PC-9 (cell line): ENCODE measurements at regions not wholly inside any gene's neighbourhood (a gene's known extent, or its start where the extent isn't known, plus 50 kb on each side); places are given as distances from the start of the nearest gene placed in this dataset.
"Not testable (repeated sequence)": the region's sequence is repeated elsewhere in the genome, so short reads cannot be mapped to it uniquely, and the experiment has no call there.

ENCODE experiments used
- BruUV-seq: library from RNA; stranded (reverse); fragments of 400-500 nt; replicated peaks from 2 replicates; lab custom pipeline; 2021; lab: Mats Ljungman, UMichigan
- CTCF ChIA-PET: fragments of 300-600 bp; sonication (Branson Sonifier 250); formaldehyde crosslinking; loops from one replicate; lab custom pipeline; 2022; ENCODE audit warnings: antibody characterized with exemption; lab: Charles Lee
- POLR2A ChIA-PET: fragments of 300-600 bp; sonication (Branson Sonifier 250); formaldehyde crosslinking; loops from one replicate; lab custom pipeline; 2022; ENCODE audit warnings: antibody characterized with exemption; ENCODE audit not compliant: unreplicated experiment; lab: Charles Lee
- DNase-seq, 2 experiments: peaks; one replicate each; pipeline versions ENCODE4 v3.0.0 to v3.0.0-alpha.2; 2015 to 2022; ENCODE audit warnings: mixed read lengths in 1 of 2
- H2AFZ ChIP-seq: fragments of 200-600 bp; sonication (generic); 2 replicates; pipeline ENCODE4 v1.8.1; 2017; ENCODE audit warnings: antibody characterized with exemption
- H3F3A ChIP-seq: fragments of 200-600 bp; sonication (generic); 2 replicates; pipeline ENCODE4 v1.8.1; 2017; ENCODE audit warnings: antibody characterized with exemption, mild to moderate bottlenecking, low read depth; ENCODE audit not compliant: insufficient read depth
- H3K27ac ChIP-seq: fragments of 200-600 bp; sonication (generic); 2 replicates; pipeline ENCODE4 v1.6.1; 2016; ENCODE audit warnings: mixed run types
- H3K27me3 ChIP-seq: fragments of 200-600 bp; sonication (generic); 2 replicates; pipeline ENCODE4 v1.6.1; 2016; ENCODE audit warnings: low read depth, mixed run types; ENCODE audit not compliant: insufficient read depth
- H3K36me3 ChIP-seq: fragments of 200-600 bp; sonication (generic); 2 replicates; pipeline ENCODE4 v1.6.1; 2016; ENCODE audit warnings: low read depth, mixed run types
- H3K4me1 ChIP-seq: fragments of 200-600 bp; sonication (generic); replicated peaks from 2 replicates; pipeline ENCODE4 v1.6.1; 2016; ENCODE audit warnings: mixed run types; ENCODE audit not compliant: insufficient read depth
- H3K4me2 ChIP-seq: fragments of 200-600 bp; sonication (generic); 2 replicates; pipeline ENCODE4 v1.6.1; 2017; ENCODE audit warnings: mixed run types
- H3K4me3 ChIP-seq: fragments of 200-600 bp; sonication (generic); 2 replicates; pipeline ENCODE4 v1.6.1; 2016; ENCODE audit warnings: mixed run types
- H3K79me2 ChIP-seq: fragments of 200-600 bp; sonication (generic); 2 replicates; pipeline ENCODE4 v1.6.1; 2017; ENCODE audit warnings: low read depth, mixed run types
- H3K9me2 ChIP-seq: fragments of 200-600 bp; sonication (generic); 2 replicates; pipeline ENCODE4 v1.8.1; 2017; ENCODE audit warnings: mild to moderate bottlenecking; ENCODE audit not compliant: insufficient read depth
- H3K9me3 ChIP-seq: fragments of 200-600 bp; sonication (generic); 2 replicates; pipeline ENCODE4 v1.8.1; 2016; ENCODE audit warnings: low read depth; ENCODE audit not compliant: insufficient read depth
- H4K20me1 ChIP-seq: fragments of 200-600 bp; sonication (generic); 2 replicates; pipeline ENCODE4 v1.8.1; 2017; ENCODE audit not compliant: insufficient read depth
- EZH2 ChIP-seq: fragments of 200-600 bp; sonication (generic); IDR thresholded peaks from 2 replicates; pipeline ENCODE4 v1.8.0; 2017; ENCODE audit warnings: antibody characterized with exemption, low read depth
- intact Hi-C: fragments of 100-400 bp; cut with micrococcal nuclease; formaldehyde crosslinking; loops from one replicate; pipeline ENCODE4 v1.10.0; 2022; ENCODE audit not compliant: unreplicated experiment
- TF ChIP-seq, protein P1 (sequence below): fragments of 200-600 bp; sonication (generic); conservative IDR thresholded peaks from 2 replicates; pipeline ENCODE4 v1.6.1; 2017; ENCODE audit warnings: mixed run types, antibody characterized with exemption, mild to moderate bottlenecking, moderate library complexity

GRCh38 chr9:85302938-85303756 lies 438.6 kb downstream of the AGTPBP1 start:
- H3K4me2 ChIP-seq = no peak overlapping the region
- no peaks in the 10 kb centered on the region for H3K36me3 ChIP-seq
- BruUV-seq = no TSS peak
- no peaks in the 10 kb centered on the region for H3K4me1 ChIP-seq
- no peaks in the 10 kb centered on the region for H3K79me2 ChIP-seq
- intact Hi-C loops = no loop called here
- ChIA-PET POLR2A (no interaction called here), CTCF (no interaction called here)
- H4K20me1 ChIP-seq = no peaks in the 10 kb centered on the region
- no peaks in the 10 kb centered on the region for H3K9me3 ChIP-seq
- no peaks in the 10 kb centered on the region for H3F3A ChIP-seq
- no peaks in the 10 kb centered on the region for H3K9me2 ChIP-seq
- H3K27ac ChIP-seq = no peak overlapping the region
- TF ChIP-seq, protein P1, sequence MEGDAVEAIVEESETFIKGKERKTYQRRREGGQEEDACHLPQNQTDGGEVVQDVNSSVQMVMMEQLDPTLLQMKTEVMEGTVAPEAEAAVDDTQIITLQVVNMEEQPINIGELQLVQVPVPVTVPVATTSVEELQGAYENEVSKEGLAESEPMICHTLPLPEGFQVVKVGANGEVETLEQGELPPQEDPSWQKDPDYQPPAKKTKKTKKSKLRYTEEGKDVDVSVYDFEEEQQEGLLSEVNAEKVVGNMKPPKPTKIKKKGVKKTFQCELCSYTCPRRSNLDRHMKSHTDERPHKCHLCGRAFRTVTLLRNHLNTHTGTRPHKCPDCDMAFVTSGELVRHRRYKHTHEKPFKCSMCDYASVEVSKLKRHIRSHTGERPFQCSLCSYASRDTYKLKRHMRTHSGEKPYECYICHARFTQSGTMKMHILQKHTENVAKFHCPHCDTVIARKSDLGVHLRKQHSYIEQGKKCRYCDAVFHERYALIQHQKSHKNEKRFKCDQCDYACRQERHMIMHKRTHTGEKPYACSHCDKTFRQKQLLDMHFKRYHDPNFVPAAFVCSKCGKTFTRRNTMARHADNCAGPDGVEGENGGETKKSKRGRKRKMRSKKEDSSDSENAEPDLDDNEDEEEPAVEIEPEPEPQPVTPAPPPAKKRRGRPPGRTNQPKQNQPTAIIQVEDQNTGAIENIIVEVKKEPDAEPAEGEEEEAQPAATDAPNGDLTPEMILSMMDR = no peak
- TF ChIP-seq EZH2 = no peak
- no peak overlapping the region for H3K4me3 ChIP-seq
- H2AFZ ChIP-seq = no peak overlapping the region
- peaks cover 69% of the 10 kb centered on the region for H3K27me3 ChIP-seq
- no peak for DNase-seq

DNA sequence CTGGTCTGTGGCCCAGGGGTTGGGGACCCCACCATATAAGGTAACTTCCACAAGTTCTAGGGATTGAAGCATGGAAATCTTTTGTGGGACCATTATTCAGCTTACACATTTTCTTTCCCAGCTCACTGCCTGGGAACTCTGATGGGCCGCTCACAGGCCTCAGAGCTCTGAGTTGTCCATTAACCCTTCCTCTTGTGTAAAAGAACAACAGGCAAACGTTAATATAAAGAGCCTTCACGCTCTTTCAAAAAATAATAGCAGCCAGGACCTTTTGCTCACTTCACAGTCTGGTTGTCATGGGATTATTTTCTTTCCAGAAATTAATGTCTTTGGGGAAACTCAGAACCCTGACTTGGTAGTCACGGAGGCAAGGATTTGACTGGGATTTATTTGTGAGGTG lies 443.3 kb downstream of the AGTPBP1 start:
- no peaks in the 10 kb centered on the region for H3K36me3 ChIP-seq
- peaks cover 53% of the 10 kb centered on the region for H3K27me3 ChIP-seq
- CTCF ChIA-PET = no interaction called here
- H3K4me2 ChIP-seq = no peak overlapping the region
- H3K4me3 ChIP-seq = no peak overlapping the region
- H3K79me2 ChIP-seq = no peaks in the 10 kb centered on the region
- TF ChIP-seq EZH2 = no peak
- TF ChIP-seq, protein P1 = no peak
- no peak overlapping the region for H3K27ac ChIP-seq
- no peak overlapping the region for H2AFZ ChIP-seq
- H3K9me3 ChIP-seq = no peaks in the 10 kb centered on the region
- BruUV-seq = no TSS peak
- POLR2A ChIA-PET = no interaction called here
- H3K9me2 ChIP-seq = no peaks in the 10 kb centered on the region
- intact Hi-C loops = no loop called here
- DNase-seq = no peak
- H3K4me1 ChIP-seq = no peaks in the 10 kb centered on the region
- H4K20me1 ChIP-seq = no peaks in the 10 kb centered on the region
- H3F3A ChIP-seq = no peaks in the 10 kb centered on the region

GRCh38 chr9:85295244-85295643 lies 446.5 kb downstream of the AGTPBP1 start:
- H3K4me2 ChIP-seq, H3K79me2 ChIP-seq, H3F3A ChIP-seq, H3K9me3 ChIP-seq, CTCF ChIA-PET, H3K4me3 ChIP-seq, intact Hi-C loops, H3K27ac ChIP-seq, H3K36me3 ChIP-seq, H3K4me1 ChIP-seq, POLR2A ChIA-PET, H2AFZ ChIP-seq, H3K9me2 ChIP-seq, H4K20me1 ChIP-seq, DNase-seq, BruUV-seq: not testable (repeated sequence)
- peaks cover 24% of the 10 kb centered on the region for H3K27me3 ChIP-seq
